Omental fat pad (tissue), 3 donors: ENCODE measurements at regions not wholly inside any gene's neighbourhood (a gene's known extent, or its start where the extent isn't known, plus 50 kb on each side); places are given as distances from the start of the nearest gene placed in this dataset.

Source experiments
- ATAC-seq: fragments of 150-250 bp; one replicate; pipeline ENCODE4 v1.9.1; 2016; ENCODE audit warnings: mild to moderate bottlenecking, moderate library complexity; ENCODE audit not compliant: low FRiP score
- DNase-seq: peaks from one replicate; pipeline ENCODE4 v3.0.0-alpha.2; 2019; ENCODE audit warnings: low spot score
- TF ChIP-seq, protein P1 (sequence below), 3 donors: fragments of 450-650 bp; IDR thresholded peaks; one replicate each; pipeline ENCODE4 v1.5.1; 2016 to 2017; ENCODE audit warnings: antibody characterized with exemption in 3 of 3, mild to moderate bottlenecking in 3 of 3, moderate library complexity in 2 of 3

DNA sequence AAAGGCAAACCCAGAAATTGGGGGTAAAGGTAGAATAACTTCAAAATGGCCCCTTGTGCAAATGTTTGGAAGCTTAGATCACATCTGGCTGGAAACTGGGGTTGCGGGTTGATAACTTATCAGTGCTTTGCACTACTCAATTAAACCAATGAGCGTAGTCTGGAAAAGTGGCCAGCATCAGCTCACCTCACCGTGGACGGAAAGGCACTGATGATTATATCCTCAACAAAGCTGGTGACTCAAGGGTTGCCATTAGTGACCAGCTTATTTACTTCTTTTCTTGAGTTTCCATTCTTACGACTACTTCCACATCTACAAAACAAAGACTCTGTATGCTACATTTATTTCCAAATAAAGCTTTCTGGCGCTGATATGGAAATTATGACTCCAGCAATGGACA, 198.5 kb upstream of the HEY2 start:
- TF ChIP-seq, protein P1, sequence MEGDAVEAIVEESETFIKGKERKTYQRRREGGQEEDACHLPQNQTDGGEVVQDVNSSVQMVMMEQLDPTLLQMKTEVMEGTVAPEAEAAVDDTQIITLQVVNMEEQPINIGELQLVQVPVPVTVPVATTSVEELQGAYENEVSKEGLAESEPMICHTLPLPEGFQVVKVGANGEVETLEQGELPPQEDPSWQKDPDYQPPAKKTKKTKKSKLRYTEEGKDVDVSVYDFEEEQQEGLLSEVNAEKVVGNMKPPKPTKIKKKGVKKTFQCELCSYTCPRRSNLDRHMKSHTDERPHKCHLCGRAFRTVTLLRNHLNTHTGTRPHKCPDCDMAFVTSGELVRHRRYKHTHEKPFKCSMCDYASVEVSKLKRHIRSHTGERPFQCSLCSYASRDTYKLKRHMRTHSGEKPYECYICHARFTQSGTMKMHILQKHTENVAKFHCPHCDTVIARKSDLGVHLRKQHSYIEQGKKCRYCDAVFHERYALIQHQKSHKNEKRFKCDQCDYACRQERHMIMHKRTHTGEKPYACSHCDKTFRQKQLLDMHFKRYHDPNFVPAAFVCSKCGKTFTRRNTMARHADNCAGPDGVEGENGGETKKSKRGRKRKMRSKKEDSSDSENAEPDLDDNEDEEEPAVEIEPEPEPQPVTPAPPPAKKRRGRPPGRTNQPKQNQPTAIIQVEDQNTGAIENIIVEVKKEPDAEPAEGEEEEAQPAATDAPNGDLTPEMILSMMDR (IDR thresholded peaks at IDR 0.05), result no peak
- ATAC-seq, result no peak

DNA sequence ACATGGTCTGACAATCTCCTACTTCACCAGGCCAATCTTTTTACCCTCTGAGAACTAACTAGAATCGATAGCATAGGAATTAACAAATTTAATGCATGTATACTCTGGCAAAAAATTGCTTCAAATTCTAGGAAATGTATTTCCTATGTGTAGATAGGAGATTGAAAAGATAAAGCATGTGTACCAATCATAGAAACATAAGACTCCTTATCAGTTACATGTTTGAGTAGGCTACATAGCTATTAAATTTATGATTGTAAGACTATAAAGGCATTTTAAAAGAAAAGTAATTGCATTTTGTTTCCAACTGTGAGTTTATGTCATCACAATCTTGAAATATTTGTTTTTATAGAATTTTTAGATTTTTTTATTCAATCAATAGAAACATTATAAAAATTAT, 196.6 kb upstream of the HEY2 start:
- TF ChIP-seq, protein P1 (IDR thresholded peaks at IDR 0.05), result no peak
- DNase-seq (no peak), ATAC-seq (no peak)

More for the DNA sequence above, 198.5 kb upstream of the HEY2 start:
- no peak for DNase-seq

DNA sequence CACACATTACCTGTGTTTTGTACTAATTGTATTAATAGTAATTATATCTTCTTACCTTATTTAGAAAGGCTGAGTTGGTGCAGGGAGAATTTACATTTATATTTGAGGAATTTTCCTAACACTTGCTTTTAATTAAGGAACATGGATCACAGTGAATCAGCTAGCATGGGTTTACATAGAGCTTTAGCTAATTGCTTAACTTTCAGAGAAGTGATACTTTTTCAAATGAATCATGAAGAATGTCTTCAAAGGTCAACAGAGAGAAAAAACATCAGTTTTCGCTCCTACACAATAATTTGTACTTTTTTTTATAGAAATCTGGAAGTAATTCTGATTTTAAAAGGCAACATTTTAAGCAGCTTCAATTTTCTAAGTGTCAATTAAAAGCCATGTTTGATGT, 195.0 kb upstream of the HEY2 start:
- ATAC-seq, result no peak
- TF ChIP-seq, protein P1 (IDR thresholded peaks at IDR 0.05), result no peak

DNA sequence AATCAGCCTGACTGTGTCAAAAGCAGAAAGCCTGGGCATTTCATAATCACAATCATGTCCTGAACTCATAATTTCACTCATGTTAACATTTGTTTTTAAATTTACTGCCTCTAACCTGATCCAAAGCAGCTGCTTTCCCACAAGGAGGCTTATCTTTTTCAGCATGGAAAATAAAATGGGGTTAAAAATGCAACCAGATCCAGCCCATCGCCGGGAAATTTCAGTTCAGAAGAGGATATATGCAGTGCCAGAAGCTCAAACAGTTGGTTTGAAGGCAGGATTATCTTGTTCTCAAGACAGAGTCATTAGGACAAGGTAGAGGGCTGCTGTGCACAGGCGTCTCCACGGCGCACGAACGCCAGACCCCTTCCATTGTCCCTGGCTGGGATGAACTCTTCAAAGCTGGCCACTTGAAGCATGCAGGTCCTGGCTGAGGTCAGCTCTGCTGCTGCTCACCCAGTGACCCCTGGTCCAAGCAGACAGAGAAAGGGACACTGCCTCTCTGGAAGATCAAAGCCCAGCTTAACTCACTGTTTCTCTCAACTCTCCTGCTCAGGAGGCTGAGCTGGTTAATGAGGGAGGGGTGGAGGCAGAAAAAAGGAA, 191.1 kb upstream of the HEY2 start:
- ATAC-seq (no peak), DNase-seq (no peak)
- TF ChIP-seq, protein P1 (IDR thresholded peaks at IDR 0.05), result no peak

More for the DNA sequence above, 195.0 kb upstream of the HEY2 start:
- no peak for DNase-seq

DNA sequence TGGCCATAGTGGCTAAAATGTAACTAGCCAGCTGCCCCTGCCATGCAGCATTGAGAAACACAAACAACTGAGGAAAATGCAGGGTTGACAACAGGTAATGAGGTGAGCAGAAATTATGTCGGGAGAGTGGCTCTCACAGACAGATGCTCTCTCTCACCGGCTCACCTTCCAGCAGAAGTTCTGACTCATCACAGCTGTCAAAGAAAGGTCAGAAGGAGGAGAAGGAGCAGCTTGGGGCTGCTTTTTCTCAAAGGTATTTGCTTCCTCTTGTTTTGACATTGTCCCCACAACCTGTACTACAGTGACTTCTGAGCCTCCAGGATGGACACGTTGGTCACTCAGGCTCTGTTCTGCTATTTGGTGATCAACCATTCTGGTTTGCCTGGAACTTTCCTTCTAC, 190.5 kb upstream of the HEY2 start:
- TF ChIP-seq, protein P1 (IDR thresholded peaks at IDR 0.05), result no peak
- DNase-seq, result no peak
- ATAC-seq, result no peak

DNA sequence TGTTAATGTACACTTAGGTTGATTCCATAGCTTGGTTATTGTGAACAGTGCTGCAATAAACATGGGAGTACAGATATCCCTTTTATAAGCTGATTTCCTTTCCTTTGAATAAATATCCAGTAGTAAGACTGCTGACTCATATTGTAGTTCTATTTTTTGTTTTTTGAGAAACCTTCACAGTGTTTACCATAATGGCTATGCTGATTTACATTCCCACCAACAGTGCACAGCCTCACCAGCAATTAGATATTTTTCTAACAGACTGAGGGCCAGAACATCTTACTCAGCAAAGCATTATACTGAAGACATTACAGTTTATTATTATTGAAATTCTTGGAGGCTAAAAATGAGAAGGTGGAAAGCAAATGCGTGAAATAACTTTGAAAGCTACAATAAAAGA, 187.3 kb upstream of the HEY2 start:
- ATAC-seq (no peak), DNase-seq (no peak)
- TF ChIP-seq, protein P1 (IDR thresholded peaks at IDR 0.05), result no peak

DNA sequence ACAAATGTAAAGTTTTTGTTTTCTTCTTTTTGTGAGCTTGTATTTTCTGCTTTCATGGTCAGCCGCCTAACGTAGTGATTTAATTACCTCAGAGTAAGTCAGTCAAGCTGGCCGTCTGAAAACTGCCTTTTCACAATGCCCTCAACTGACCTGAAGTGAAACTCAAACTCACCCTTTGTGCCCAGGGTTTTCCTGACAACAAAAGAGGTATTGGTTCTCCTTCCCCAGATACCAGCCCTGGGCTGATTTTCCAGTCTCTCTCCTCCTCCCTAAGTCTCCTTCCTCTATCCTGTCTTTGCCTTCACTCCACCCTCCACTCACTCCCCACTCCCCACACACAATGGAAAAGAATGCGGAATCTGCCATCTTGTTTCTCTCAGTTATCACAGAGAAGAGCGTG, 184.5 kb upstream of the HEY2 start:
- no peak for DNase-seq

More for the DNA sequence above, 184.5 kb upstream of the HEY2 start:
- ATAC-seq, result no peak
- TF ChIP-seq, protein P1 (IDR thresholded peaks at IDR 0.05), result no peak
